ENCODE measurements at regions not wholly inside any gene's neighbourhood (a gene's known extent, or its start where the extent isn't known, plus 50 kb on each side); places are given as distances from the start of the nearest gene placed in this dataset.
A peak's percentile ranks its signal among the peaks of the same experiment; 100 is the strongest.

DNA sequence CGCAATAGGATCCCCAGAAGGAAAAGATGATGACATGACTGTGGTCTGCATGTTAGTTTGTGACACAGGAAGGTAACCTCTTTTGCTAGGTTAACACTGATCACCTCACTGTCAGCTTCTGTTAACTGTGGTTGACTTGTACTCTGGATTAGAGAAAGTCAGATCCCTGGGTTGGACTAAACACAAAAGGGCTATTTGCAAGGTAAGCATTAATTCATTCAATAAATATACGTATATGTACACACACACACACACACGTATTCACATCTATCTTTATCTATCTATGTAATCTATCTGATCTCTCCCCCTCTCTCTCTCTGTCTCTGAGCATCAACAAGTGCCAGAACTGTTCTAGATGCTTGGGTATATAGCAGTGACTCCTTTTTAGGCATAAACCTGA is 136.1 kb upstream of the SNX19 start:
- no peak for DNase-seq

GRCh38 chr11:131056036-131056435 is 139.8 kb upstream of the SNX19 start:
- no peak for DNase-seq

DNA sequence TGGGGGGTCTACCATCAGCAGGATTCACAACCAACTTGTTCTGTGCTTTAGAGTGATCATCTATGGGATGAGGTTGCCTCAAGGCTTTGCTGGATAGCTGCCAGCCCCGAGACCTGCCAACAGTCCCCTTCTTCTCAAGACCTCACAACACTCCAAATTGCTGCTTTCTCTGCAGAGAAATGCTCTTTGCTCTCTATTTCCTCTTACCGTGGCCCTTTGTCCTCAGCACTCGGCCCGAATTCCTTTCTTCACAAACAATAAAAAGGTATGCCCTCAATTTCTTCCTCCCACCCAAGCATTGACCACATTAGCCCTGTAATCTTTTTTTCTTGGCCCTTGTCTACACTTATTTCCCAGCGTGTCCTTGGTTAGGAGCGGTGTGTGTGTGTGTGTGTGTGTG is 147.4 kb upstream of the SNX19 start:
- peak; percentile 90 for DNase-seq

DNA sequence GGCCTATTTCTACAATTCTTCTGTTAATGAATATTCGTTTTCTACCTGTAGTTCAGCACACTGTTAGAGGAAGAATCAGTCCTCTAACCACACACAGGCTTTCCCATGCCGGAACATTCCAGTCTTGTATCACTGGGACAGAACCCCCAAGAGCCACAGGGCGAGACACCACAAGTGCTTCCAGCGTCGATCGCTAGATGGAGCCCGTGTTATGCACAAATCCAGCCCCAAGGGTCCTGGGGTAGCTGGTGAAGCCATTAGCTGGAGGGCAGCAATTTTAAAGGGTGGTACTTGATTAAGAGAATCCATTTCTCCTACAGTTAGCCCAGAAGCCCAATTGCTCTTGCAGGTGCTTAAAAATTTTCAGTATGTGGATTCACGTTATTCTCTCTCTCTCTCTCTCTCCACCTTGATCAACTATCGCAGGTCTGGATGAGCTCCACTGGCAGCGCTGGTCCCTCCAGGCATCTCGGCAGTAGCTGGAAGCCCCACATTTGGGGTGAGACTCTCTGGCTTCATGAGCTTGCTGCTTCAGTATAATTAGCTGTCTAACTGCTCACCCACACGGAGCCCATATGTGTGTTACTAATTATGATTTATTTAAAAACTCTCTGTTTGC is 148.2 kb upstream of the SNX19 start:
- DNase-seq, result peak; percentile 86

GRCh38 chr11:131065435-131066413 is 149.4 kb upstream of the SNX19 start:
- no peak for DNase-seq

DNA sequence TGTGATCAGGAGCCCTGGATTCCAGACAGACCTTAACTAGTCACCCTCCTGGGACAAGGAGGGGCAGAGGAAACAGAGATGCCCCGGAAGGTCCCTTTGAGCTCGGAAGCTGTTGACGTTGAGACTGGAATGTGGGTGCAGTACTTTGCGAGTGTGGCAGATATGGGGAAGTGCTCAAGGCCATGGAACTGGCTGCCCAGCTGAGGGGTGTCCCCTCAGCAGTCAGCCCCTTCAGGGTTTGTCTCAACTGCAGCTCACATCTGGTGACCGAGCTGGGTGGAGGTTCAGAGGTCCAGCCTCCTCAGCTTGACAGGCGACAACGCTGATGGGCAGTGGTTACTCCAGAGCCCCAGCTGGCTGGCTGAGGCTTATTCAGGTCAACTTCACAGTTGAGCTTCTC is 150.3 kb upstream of the SNX19 start:
- no peak for DNase-seq

GRCh38 chr11:131070365-131070764 is 154.1 kb upstream of the SNX19 start:
- DNase-seq, result no peak

DNA sequence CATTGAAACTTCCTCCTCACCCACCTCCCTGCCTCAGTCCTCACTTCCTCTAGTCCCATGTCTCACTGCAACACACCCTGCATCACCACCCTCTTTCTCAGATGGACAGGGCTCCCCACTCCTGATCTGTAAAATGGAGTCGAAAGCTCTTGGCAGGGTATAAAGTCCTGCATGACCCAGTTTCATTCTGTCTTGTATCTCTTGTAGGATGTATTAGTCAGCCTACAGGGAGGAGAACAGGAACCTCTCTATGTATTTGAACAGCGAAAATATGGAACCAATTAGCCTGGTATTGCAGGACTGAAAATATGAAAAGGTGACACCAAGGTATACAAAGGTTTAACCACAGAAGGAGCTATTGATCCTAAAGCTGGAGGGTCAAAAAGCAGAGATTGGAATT is 156.9 kb upstream of the SNX19 start:
- no peak for DNase-seq

GRCh38 chr11:131074573-131074972 is 158.3 kb upstream of the SNX19 start:
- peak; percentile 83 for DNase-seq

- DNase-seq, result no peak
Observed at GRCh38 chr11:131077340-131077739, 161.1 kb upstream of the SNX19 start.

DNA sequence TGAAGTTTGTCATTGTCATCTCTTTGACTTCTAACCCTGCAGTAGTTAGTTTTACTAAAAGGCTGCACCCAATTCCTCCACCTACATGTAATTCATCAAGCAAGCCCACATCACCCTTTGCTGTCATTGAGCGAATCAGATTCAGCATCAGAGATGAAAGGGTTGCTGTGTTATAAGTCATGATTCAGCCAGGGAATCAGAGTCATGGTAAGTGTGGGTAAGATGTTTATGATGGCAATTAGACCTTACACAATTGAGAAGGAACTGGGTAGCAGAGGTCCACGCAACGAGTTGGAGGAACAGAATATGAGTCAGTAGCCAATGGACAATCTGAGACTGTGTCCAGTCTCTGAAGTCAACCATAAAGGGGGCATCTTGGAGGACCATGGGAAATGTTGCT is 162.8 kb upstream of the SNX19 start:
- DNase-seq, result no peak

GRCh38 chr11:131089727-131090245 is 173.5 kb upstream of the SNX19 start:
- DNase-seq, result no peak

DNA sequence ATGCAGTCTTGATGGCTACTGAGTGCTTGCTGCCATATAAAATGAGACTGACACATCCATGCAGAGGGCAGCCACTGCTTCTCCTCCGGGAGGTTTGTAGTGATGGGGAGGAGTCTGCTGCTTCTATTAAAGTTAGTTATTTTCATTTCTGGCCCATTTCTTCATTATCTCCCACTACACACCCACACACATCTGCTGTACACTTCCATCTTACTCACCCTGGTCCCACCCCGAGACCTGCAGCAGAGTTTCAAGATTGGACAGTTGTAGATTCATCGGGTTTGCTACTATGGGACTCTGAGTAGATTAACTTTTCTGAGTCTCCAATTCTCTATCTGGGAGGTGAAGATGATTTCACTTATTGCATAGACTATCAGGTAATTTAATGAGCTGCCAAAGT is 176.2 kb upstream of the SNX19 start:
- no peak for DNase-seq

DNA sequence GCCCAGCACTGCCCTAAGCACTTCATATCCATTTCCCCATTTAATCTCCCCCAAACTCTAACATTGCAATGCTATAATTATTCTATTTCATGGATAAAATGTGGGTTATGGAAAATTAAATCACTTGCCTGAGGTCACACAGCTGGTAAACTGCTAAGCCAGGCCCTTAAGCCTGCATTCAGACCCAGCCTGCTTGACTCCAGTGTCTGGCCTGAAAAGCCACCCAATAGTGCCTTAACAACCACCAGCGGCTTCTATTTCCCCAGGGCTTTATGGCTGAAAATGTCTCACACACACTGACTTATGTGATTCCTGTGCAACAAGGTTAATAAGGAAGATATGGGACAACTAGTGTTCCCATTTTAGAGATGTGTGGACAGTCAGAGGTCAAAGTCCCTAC is 178.5 kb upstream of the SNX19 start:
- peak; percentile 63 for DNase-seq

DNA sequence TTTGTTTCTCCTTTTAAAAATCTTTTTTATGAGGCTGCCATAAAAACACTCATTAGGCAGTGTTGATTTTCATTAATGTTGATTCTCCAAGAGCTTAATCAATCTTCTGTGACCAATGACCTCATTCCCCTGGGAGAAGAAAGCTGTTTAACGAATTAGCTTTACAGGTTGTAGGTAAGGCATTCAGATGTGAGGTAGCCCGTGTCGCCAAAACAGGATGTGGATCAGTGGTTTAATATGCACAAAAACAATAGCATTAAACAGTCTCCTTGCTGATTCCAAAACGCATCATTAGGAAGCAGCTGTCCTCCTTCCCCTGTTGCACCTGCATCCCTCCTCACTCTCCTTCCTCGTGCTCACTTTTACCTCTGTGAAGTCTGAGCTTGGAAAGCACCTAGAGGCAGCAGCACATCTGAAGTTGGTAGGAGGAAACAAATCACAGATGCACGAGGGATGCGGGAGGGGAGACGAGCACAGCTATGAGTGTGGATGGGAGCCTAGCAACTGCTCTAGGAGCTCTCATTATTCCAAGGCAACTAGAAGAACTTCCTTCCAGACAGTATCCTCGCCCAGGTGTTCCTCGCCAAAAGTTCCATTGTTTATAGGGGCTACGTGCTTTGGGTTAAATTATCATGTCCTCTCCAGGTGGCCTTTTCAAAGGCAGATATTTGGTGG is 179.4 kb upstream of the SNX19 start:
- DNase-seq, result peak; percentile 97

DNA sequence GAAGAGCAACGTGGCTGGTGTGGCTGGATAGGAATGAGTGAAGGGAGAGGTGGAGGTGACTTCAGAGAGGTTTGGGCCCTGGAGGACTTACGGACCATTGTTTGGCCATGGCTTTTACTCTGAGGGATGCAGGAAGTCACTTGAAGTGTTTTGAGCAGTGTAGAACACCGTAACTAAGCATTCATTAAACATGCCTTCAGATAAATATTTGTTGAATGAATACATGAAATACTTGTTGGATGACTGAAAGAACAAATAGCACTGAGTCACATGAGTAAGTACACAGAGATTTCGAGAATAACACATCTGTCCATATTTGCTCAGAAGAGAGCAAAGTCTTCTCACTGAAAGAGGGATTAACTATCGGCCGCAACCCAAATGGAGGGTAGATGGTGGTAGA is 182.7 kb upstream of the SNX19 start:
- no peak for DNase-seq

DNA sequence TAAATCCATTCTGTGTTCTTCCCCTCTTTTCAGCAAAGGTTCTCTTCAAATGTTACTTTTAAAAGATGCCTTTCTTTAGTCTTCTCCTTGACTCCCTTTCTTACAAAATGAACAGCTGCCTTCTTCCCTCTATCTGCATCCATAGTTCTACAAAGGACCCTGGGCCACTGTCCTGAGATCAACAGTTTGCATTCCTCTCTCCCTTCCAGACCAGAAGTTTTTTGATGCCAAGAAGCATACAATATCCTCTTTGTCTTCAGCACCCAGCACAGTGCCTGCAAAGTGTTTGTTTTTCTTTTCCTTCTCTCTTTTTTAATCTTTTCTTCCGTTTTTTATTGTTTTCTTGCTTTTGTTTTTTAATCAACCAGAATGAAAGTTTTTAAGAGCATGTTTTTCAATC is 183.5 kb upstream of the SNX19 start:
- DNase-seq, result no peak

DNA sequence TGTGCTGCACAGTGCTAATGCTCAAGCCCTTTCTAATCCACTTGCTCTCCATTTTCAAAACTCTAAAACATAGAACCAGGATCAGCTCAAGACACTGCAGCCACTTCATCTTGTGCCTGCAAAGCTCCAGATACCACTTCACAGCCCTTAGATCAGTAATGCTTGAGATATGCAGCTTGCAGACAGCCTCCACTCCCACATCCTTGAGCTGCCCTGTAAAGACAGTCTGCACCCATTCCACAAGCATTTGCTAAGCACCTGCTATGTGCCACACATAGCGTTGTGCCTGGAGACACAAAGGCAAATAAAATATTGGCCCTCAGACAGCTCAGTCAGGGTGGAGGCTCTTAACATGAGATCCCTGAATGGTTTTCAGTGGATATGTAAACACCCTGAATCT is 192.5 kb upstream of the SNX19 start:
- DNase-seq, result peak; percentile 18

GRCh38 chr11:131109257-131109656 is 193.0 kb upstream of the SNX19 start:
- DNase-seq, result no peak

DNA sequence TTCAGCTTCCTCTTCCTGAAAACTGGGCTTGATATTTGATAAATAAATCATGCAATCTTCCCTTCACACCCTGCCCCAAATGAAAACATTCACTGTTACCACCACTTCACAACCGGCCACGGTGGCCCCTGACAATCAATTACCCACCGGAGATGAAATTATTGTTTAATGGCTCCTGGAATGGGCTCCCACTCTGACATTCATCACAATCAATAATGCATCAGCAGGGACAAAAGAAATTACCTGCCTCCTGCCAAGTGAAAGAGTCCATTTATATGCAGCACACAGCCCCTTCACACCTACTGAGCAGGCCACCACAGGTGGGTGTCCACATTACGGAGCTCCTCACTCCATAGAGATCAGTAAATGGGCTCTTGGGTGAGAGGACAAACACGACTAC is 193.5 kb upstream of the SNX19 start:
- DNase-seq, result no peak

DNA sequence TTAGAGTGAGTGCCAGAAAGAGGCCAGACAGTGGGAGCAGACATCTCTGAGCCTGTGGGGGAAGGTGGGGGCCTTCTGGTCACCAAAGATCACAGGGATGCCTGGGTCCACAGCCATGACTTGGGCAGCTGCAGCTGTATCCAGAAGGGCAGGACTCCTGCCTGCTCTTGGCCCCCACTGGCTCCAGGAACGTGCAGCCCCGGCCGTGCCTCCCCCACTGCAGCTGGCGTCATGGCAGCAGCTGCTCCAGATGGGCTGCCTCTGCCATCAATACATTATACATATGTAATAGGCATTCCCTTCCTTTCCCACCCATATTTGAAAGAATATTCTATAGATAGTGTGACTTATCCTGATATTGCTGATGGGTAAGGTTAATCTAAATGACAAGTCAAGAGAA is 195.5 kb upstream of the SNX19 start:
- no peak for DNase-seq

DNA sequence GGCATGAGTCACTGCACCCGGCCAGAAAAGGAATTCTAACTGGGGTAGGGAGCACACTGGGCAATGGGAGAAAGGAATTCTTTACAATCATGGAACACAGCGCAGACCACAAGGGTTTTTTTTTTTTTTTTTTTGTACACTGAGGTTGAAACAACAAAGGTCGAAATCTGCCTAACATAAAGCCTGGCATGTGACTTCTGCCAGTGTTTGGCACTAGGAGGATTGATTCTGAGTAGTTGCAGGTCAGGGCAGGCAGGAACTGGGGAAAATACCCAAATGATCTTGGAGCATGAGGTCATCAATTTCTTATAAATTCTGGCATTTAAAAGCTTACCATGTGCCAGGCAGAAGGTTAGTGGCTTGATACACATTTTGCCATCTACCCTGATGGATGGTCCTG is 202.0 kb upstream of the SNX19 start:
- no peak for DNase-seq
